ENCODE measurements at regions not wholly inside any gene's neighbourhood (a gene's known extent, or its start where the extent isn't known, plus 50 kb on each side); places are given as distances from the start of the nearest gene placed in this dataset.
"Not testable (repeated sequence)": the region's sequence is repeated elsewhere in the genome, so short reads cannot be mapped to it uniquely, and the experiment has no call there.

DNA sequence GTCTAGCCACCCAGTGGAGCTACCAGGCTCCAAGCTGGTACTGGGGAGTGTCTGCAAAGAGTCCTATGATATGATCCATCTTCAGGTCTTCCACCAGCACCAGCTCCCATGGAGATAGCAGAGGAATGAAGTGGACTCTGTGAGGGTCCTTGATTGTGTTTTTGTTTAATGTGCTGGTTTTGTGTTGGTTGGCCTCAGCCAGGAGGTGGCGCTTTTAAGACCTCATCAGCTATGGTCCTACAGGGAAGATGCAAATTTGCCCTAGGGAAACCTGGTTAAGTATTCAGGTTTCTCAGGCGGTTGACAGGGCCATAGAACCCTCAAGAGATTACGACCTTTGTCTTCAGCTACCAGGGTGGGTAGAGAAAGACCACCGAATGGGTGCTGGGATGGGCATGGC is 1141.1 kb downstream of the STIM2 start:
- DNase-seq: no peak

DNA sequence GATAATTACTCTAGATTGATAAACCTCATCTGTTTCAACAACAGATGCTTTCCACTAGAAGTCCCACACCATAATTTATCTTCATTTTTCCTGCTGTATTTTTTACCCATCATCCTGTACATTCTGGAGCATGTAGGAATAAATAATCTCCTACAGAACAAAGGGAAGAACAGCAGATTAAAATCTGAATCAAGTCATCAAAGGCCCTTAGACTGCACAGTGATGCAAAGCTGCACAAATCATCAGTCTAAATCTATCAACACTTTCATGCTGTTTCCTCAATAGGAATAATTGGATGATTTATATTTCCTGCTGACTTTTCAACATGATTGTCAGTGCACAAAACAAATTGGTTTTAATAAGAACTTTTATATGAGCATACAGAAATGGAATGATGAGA is 1143.9 kb downstream of the STIM2 start:
- DNase-seq: no peak

DNA sequence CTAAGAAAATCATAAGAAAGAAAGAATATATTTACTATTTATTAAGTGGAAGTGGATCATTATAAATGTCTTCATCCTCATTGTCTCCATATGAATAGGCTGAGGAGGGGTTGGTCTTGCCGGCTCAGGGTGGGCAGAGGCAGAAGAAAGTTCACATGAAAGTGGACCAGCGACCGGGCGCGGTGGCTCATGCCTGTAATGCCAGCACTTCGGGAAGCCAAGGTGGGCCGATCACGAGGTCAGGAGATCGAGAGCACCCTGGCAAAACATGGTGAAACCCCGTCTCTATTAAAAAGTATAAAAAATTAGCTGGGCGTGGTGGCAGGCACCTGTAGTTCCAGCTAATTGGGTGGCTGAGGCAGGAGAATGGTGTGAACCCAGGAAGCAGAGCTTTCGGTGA is 1145.4 kb downstream of the STIM2 start:
- no peak for DNase-seq

DNA sequence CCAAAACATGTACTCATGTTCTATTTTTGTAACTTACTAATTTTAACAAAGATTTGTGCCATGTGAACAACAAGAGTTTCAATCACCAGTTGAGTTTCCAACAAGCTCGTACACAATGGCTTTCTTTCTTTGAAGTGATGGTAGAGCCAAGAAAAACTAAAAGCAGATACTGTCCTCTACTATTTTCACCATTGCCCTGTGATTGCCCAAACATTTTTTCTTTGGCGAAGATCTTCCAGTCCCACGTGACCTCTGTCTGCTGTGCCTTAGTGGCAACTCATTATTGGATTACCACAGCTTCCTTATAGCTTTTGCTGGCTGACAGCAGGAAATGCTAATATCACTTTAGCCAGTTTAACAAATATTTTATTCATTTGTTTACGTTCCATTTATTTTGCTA is 1147.1 kb downstream of the STIM2 start:
- no peak for DNase-seq

DNA sequence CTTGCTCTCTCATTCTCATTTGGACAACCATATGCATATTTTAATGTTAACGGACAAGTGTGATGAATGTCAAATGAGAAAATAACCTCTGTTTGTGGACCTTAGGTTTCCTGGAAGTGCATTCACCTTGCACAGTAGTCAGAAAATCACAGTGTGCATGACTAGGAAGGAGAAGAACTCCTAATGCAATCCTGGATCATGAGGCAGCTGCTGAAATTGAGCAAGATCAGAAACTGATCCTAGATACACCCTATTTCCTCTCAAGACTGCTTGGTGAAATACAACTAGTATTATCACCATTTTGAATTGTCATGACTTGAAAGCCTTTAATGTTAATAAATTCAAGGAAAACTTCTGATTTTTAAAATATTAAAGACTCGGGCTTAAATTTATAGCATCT is 1148.9 kb downstream of the STIM2 start:
- no peak for DNase-seq

DNA sequence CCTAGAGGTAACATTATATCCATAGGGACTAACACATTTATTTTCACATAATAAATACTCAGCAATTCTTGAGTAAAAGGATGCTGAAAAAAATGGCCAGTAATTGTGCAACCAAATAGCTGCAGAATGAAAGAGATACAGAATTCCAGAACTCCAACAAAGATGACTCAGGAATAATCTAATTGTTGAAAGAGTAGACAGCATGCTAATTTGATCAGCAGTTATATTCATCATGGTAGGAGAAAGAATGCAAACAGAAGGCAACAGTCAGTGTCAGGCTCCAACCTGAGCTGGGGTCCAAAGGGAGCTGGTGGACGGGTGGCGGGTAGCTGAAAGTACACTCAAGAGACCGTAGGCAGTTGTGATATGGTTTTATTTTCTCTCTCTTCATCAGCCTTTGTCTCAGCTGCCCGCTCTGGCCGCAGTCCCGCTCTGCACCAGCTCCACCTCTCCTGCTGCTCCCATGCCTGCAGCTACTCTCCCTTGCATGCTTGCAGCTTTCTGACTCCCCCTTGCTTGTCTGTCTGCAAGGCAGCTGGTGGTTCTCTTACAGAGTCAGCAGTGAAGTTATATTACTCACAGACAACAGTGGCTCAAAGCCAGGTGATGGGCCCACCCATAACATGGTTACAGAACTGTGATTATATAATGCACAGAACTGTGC is 1150.1 kb downstream of the STIM2 start:
- no peak for DNase-seq

DNA sequence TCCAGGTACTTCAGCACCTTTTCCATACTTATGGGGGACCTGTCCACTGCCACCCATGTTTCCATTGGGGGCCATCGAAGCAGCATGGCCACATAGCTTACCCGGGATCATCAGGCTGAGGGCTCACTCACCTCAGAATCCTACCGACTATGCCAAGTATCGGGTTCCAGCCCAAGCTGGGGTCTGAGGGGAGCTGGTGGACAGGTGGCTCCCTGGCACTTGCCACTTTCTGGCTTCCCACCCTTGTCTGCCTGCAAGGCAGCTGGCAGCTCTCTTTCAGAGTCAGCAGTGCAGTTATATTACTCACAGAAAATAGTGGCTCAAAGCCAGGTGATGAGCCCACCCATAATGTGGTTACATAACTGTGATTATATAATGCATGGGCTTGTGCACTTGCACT is 1153.8 kb downstream of the STIM2 start:
- DNase-seq: no peak

DNA sequence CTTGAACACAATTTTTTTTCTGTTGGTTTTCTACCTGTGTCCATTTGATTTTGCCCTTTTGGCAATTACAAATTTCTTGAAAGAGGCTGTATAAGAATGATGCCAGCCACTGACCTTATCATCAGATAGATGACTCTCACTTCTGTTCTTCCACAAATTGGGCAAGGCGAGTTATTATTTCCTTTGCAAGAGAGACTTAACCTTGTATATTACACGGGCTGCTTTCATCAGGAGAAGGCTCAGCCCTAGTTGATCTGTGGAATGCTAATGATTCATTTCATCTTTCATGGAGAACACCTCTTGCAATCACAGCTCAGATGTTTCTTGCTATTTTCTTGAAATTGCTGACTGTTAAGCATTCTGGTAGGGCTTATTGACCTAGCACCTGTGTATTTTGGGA is 1155.4 kb downstream of the STIM2 start:
- no peak for DNase-seq

DNA sequence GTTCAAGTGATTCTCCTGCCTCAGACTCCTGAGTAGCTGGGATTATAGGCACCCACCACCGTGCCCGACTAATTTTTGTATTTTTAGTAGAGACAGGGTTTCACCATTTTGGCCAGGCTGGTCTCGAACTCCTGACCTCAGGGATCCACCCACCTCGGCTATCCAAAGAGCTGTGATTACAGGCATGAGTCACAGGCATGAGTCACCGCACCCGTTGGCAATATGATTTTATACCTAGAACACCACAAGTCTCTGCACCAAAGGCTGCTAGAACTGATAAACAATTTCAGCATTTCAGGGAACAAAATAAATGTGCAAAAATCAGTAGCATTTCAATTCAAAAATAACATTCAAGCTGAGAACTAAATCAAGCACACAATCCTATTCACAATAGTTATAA is 1177.6 kb downstream of the STIM2 start:
- not testable (repeated sequence) for DNase-seq

DNA sequence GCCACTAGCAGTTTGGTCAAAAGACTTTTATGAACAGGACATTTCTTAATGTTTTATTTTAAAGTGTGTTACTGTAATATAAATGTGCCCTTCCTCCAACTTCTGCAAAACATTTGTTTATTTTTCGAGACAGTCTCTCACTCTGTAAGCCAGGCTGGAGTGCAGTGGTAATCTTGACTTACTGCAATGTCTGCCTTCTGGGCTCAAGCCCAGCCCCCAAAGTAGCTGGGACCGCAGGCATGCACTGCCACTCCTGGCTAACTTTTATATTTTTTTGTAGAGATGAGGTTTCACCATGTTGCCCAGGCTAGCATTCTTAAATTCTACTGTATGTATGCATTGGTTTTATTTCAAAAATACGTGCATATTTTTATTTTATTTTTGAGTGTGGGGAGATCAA is 1201.9 kb downstream of the STIM2 start:
- no peak for DNase-seq

DNA sequence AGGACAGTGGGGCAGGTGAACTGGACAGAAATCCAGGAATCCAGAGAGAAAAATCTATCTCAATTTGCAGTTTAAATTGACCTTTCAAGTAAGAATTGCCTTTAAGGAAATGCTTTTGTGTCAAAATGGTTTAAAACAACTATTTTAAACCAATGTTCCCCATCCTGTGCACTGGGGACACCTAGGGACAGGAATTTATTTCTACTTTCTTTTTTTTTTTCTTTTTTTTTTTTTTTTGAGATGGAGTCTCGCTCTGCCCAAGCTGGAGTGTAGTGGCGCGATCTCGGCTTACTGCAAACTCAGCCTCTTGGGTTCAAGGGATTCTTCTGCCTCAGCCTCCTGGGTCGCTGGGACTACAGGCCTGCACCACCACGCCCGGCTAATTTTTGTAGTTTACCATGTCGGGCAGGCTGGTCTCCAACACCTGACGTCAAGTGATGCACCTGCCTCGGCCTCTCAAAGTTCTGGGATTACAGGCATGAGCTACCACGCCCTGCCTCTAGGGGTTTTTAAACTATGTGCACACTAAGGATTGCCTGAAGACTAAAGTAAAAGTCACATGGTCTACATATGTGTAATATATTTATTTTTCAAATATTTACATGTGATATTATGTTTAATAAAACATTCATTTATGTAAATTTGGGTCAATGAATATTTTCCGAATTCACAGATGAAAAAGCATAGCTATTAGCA is 1213.4 kb downstream of the STIM2 start:
- no peak for DNase-seq

DNA sequence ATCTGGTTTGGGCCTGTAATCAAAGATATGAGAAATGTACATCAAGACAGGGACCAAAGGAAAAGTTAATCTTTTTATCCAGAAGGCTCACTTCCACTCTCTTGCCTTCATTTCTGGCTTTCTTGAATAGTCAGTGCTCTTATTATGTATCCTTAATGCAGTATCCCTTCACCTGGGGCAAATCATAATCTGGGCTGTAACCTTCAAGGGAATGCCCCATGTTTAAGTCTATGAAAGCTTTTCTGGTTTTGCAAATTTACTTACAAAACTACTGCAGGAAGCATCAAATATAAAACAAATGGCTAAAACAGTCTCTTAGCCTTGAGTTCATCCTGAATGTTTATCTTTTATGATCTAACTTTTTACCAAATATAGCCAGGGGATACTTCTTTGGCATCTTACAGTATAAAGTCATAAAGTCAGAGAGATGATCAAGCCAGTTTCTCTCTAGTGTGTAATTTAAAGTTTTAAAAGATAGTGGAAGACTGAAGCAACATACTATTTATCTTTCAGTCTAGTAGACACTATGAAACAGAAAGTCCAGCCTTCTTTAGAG is 1214.8 kb downstream of the STIM2 start:
- DNase-seq: no peak

DNA sequence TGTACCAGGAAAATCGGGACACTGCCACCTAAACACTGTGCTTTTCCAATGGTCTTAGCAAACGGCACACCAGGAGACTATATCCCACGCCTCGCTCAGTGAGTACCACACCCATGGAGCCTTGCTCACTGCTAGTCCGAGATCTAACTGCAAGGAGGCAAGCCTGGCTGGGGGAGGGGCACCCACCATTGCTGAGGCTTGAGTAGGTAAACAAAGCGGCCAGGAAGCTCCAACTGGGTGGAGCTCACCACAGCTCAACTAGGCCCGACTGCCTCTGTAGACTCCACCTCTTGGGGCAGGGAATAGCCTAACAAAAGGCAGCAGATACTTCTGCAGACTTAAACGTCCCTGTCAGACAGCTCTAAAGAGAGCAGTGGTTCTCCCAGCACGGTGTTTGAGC is 1216.6 kb downstream of the STIM2 start:
- not testable (repeated sequence) for DNase-seq

DNA sequence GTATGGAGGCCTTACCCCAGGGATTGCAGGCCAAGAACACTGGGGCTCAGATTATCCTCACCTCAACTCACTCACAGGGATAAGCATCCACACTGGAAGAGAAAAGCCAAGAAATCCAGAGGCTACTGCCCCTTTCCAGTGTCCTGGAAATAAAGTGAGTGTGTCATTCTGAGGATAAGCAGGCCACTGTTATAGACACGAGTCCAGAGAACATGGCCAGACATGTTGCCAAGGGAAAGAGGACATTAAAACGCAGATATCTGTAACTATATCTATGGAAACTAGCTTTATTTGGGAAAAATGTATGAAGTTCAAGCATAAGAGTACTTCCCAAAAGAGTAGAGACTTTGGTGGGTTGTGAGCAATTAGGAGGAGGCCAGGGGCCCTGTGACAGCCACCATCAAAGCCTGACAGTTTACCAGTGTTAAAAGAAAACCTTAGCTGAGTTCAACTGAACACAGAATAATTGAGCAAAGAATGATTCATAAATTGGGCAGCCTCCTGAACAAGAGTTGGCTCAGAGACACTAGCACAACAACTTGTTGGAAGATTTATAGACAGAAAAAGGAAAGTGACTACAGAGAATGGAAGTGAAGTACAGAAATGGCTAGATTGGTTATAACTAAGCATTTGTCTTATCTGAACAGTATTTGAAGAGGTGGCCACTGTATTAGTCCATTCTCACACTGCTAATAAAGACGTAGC is 1222.2 kb downstream of the STIM2 start:
- DNase-seq: no peak

DNA sequence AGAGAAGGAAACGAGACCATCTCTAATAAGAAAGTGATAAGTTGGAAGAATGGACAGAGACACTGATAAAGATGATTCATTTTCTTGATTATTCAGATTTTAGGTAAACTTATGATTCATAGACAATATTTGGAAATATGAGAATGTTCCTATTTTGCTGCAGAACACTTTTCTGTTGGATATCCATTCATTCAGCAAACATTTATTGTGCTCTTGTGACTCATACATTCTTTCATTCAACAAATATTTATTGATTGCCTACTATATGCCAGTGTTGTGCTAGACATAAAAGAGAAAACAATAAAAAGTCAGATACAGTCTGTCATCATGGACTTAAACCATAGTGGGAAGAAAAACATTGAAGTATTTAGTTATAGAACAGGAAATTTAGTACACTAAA is 1232.0 kb downstream of the STIM2 start:
- DNase-seq: no peak

DNA sequence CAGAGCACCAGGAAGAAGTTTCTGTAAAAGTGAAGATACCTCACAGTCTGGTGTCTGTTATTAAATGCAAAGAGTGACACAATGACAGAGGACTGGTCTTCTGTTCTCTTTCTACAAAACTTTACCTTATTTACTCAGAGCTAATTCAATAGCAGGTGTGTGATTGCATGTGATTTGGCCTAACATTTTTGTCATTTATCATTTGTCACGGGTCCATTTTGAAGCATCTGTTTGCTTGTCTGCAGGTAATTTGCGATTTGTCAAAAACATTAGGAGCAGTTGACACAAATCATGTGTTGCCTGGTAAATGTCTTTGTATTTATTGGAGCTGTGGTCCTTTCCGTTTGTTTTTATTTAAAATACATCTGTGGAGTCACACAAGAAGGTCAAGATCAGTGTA is 1232.4 kb downstream of the STIM2 start:
- DNase-seq: no peak

DNA sequence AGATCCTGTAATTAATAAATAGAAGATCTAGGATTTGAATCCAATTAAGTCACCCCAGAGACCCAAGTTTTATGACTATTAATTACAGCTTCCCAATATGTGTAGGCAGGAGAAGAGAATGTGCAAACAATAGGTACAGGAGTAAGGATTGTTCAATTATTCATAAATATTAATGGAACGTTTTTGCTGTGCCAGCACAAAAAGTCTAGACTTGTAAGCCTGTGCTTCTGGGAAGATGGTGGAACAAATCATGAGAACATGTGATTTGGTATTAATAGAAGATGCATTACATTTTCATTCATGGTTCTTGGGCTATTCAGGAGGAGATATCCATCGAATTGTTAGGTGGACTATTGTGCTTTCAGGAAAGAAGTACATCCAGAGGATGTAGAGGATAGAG is 1240.9 kb downstream of the STIM2 start:
- DNase-seq: no peak

DNA sequence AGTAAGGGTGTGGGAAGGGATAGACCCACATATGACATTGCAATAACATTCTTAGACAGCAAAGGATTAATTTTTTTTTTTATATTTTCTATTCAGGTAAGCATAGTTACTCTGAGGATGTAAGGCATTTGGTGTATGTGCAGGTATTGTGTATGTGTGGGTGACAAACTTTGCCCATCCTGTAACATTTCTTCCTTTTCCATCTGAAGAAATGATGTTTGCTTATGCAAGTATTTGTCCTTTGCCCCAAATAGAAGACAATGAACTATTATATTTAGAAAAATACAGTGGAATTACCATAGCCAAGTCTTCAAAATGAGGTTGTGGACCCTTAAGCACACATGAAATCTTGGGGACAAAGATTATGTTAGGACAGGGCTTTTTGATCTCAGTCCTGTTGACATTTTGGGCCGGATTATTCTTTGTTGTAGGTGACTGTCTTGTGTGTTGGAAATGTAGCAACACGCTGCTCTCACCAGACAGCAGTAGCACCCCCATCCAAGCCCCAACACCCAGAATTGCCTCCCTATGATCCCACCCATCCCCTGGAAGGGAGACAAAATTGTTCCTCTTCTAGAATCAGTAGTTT is 1244.7 kb downstream of the STIM2 start:
- DNase-seq: no peak

DNA sequence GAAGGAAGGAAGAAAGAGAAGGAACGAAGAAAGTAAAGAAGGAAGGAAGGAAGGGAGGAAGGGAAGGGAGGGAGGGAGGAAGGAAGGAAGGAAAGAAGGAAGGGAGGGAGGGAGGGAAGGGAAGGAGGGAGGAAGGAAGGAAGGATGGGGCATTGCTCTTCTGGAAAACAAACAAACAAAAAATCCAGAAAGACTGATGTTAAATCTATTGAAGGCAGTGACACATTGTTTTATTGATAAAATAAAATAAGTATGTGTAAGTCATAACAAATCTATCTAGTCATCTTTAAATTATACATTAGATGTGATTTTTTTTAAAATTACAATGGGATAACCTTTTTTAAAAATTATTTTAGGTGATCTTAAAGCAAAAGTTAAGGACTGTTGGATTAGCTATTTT is 1245.5 kb downstream of the STIM2 start:
- no peak for DNase-seq

DNA sequence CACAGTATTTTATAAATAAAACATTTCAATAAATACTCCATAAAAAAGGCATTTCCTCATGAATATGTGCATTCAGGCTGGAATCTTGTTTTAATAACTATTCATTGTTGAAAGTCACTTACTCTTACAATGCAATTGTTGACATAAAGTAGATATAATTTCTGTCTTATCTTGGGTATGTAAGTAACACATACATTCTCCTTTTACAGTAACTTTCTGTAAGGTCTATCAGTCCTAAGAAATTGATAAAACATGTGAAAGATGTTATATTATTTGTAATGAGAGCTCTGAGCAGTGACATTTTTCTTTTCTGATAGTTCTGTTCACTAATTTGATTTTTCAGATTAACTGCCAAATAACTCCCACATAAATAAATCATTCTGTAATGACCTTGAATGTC is 1249.2 kb downstream of the STIM2 start:
- DNase-seq: no peak

DNA sequence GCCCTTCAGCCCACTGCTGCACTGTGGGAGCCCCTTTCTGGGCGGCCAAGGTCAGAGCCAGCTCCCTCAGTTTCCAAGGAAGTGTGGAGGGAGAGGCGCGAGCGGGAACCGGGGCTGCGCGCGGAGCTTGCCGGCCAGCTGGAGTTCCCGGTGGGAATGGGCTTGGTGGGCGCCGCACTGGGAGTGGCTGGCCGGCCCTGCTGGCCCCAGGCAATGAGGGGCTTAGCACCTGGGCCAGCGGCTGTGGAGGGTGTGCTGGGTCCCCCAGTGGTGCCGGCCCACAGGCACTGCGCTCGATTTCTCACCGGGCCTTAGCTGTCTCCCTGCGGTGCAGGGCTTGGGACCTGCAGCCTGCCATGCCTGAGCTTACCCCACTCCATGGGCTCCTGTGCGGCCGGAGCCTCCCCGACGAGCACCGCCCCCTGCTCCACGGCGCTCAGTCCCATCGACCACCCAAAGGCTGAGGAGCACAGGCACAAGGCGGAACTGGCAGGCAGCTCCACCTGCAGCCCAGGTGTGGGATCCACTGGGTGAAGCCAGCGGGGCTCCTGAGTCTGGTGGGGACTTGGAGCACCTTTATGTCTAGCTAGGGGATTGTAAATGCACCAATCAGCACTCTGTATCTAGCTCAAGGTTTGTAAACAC is 1252.2 kb downstream of the STIM2 start:
- DNase-seq: not testable (repeated sequence)

DNA sequence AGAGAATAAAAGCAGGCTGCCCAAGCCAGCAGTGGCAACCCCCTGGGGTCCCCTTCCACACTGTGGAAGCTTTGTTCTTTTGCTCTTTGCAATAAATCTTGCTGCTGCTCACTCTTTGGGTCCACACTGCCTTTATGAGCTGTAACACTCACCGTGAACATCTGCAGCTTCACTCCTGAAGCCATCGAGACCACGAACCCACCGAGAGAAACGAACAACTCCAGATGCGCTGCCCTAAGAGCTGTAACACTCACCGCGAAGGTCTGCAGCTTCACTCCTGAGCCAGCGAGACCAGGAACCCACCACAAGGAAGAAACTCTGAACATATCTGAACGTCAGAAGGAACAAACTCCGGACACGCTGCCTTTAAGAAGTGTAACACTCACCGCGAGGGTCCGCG is 1252.9 kb downstream of the STIM2 start:
- DNase-seq: not testable (repeated sequence)

DNA sequence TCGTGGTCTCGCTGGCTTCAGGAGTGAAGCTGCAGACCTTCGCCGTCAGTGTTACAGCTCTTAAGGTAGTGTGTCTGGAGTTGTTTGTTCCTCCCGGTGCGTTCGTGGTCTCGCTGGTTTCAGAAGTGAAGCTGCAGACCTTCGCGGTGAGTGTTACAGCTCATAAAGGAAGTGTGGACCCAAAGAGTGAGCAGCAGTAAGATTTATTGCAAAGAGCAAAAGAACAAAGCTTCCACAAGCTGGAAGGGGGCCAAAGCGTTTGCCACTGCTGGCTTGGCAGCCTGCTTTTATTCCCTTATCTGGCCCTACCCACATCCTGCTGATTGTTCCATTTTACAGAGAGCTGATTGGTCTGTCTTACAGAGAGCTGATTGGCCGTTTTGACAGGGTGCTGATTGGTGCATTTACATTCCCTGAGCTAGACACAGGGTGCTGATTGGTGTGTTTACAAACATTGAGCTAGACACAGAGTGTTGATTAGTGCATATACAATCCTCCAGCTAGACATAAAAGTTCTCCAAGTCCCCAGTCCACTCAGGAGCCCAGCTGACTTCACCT is 1256.0 kb downstream of the STIM2 start:
- not testable (repeated sequence) for DNase-seq

All from stimulated activated CD4-positive, alpha-beta T cell treated with anti-CD3 and anti-CD28 coated beads, Interleukin-2, amount 100 ng/mL, for 24 hours (primary cell).